ENCODE measurements at regions not wholly inside any gene's neighbourhood (a gene's known extent, or its start where the extent isn't known, plus 50 kb on each side); places are given as distances from the start of the nearest gene placed in this dataset.

- Histone ChIP-seq H3K9me3 (ENCODE audit: control insufficient read depth in 1 of 2, insufficient read depth in 1 of 2, low read depth in 1 of 2, low read length in 2 of 2) (no peaks in the 10 kb centered on the region; a peak in 1 of 4 replicates), H3K36me3 (ENCODE audit: control insufficient read depth in 1 of 2, insufficient read depth in 2 of 2, low read length in 2 of 2) (no peaks in the 10 kb centered on the region), H4K20me1 (ENCODE audit: insufficient read depth) (no peaks in the 10 kb centered on the region), H3K27me3 (ENCODE audit: insufficient read depth, low read length) (no peaks in the 10 kb centered on the region), H3K79me2 (ENCODE audit: insufficient read depth, low read length) (no peaks in the 10 kb centered on the region), H3K9ac (ENCODE audit: low read length) (no peak overlapping the region), H3K4me3 (replicated peaks in 1 of 2; ENCODE audit: low read depth in 1 of 2, low read length in 2 of 2) (no peak overlapping the region), H3K9me2 (ENCODE audit: insufficient read depth) (no peaks in the 10 kb centered on the region), H3K4me1 (ENCODE audit: control insufficient read depth in 1 of 2, insufficient read depth in 2 of 2, low read length in 2 of 2) (no peaks in the 10 kb centered on the region), H3K4me2 (ENCODE audit: low read length) (no peak overlapping the region), H2AFZ (ENCODE audit: low read depth, low read length, poor library complexity, severe bottlenecking) (no peak overlapping the region), H3K27ac (ENCODE audit: low read depth, low read length) (no peak overlapping the region)
- no peak for TF ChIP-seq SRF (IDR thresholded peaks at IDR 0.05; ENCODE audit: low read depth)
- no peak for TF ChIP-seq POLR2AphosphoS5 (IDR thresholded peaks at IDR 0.05; ENCODE audit: low read depth, low read length)
- no peak for TF ChIP-seq TCF7L2 (IDR thresholded peaks at IDR 0.05; ENCODE audit: borderline replicate concordance, extremely low read depth, insufficient read depth, insufficient read length)
- TF ChIP-seq CBX3 (IDR thresholded peaks at IDR 0.05; ENCODE audit: low read depth), result no peak
- intact Hi-C loops (cut with micrococcal nuclease), result no loop called here
- ATAC-seq (no peak), DNase-seq (ENCODE audit: low read depth, low spot score) (no peak)
- RAD21 ChIA-PET (ENCODE audit: low non-redundant PET in 1 of 2, low total read pairs in 2 of 2, uncharacterized antibody in 2 of 2, unreplicated experiment in 2 of 2), result interaction anchor here in 1 of 2 experiments (0.7 kb wide), 1 partner anchor 284 kb away, joined by 4 read pairs; no protein-coding TSS in a partner anchor
- CTCF ChIA-PET, result no interaction called here
- BruUV-seq (replicated peaks), result no TSS peak
- POLR2A ChIA-PET, result no interaction called here
These were observed 55.6 kb upstream of the ABCD3 start for GRCh38 chr1:94362466-94363058.

GRCh38 chr1:94358630-94359599 lies 59.3 kb upstream of the ABCD3 start:
- ChIA-PET CTCF (no interaction called here), POLR2A (interaction anchor here (0.6 kb wide), 1 partner anchor 59 kb away, joined by 3 read pairs; no protein-coding TSS in a partner anchor), RAD21 (ENCODE audit: low non-redundant PET in 1 of 2, low total read pairs in 2 of 2, uncharacterized antibody in 2 of 2, unreplicated experiment in 2 of 2) (no interaction called here)
- H4K20me1 ChIP-seq (ENCODE audit: insufficient read depth), result no peaks in the 10 kb centered on the region
- no peaks in the 10 kb centered on the region for H3K4me1 ChIP-seq (ENCODE audit: control insufficient read depth in 1 of 2, insufficient read depth in 2 of 2, low read length in 2 of 2)
- H3K79me2 ChIP-seq (ENCODE audit: insufficient read depth, low read length), result no peaks in the 10 kb centered on the region
- H3K4me3 ChIP-seq (replicated peaks in 1 of 2; ENCODE audit: low read depth in 1 of 2, low read length in 2 of 2), result no peak overlapping the region
- no peak overlapping the region for H2AFZ ChIP-seq (ENCODE audit: low read depth, low read length, poor library complexity, severe bottlenecking)
- H3K9me2 ChIP-seq (ENCODE audit: insufficient read depth), result no peaks in the 10 kb centered on the region
- intact Hi-C loops (cut with micrococcal nuclease), result no loop called here
- H3K27me3 ChIP-seq (ENCODE audit: insufficient read depth, low read length), result no peaks in the 10 kb centered on the region
- no peaks in the 10 kb centered on the region for H3K36me3 ChIP-seq (ENCODE audit: control insufficient read depth in 1 of 2, insufficient read depth in 2 of 2, low read length in 2 of 2)
- no peaks in the 10 kb centered on the region; a peak in 1 of 4 replicates for H3K9me3 ChIP-seq (ENCODE audit: control insufficient read depth in 1 of 2, insufficient read depth in 1 of 2, low read depth in 1 of 2, low read length in 2 of 2)
- H3K4me2 ChIP-seq (ENCODE audit: low read length), result no peak overlapping the region
- TF ChIP-seq CEBPB (IDR thresholded peaks at IDR 0.05; ENCODE audit: low read depth), result no peak
- no peak for TF ChIP-seq EZH2 (IDR thresholded peaks at IDR 0.05)
- no peak overlapping the region for H3K9ac ChIP-seq (ENCODE audit: low read length)
- ATAC-seq, result no peak
- no peak overlapping the region for H3K27ac ChIP-seq (ENCODE audit: low read depth, low read length)
- DNase-seq (ENCODE audit: low read depth, low spot score), result no peak
- BruUV-seq (replicated peaks), result no TSS peak

All from HCT116 (cell line).